SK-N-SH (cell line): ENCODE measurements at regions not wholly inside any gene's neighbourhood (a gene's known extent, or its start where the extent isn't known, plus 50 kb on each side); places are given as distances from the start of the nearest gene placed in this dataset.
"Not testable (repeated sequence)": the region's sequence is repeated elsewhere in the genome, so short reads cannot be mapped to it uniquely, and the experiment has no call there.

Source experiments
- TF ChIP-seq, protein P1 (sequence below): fragments of 200-600 bp; sonication (generic); IDR thresholded peaks from 2 replicates; pipeline ENCODE4 v1.6.1; 2017; ENCODE audit warnings: antibody characterized with exemption, mild to moderate bottlenecking, moderate library complexity
- TF ChIP-seq, protein P2 (sequence below): fragments of 150-350 bp; IDR thresholded peaks from 2 replicates; pipeline ENCODE4 v1.6.1; 2016; ENCODE audit warnings: mild to moderate bottlenecking, low read depth, low read length

DNA sequence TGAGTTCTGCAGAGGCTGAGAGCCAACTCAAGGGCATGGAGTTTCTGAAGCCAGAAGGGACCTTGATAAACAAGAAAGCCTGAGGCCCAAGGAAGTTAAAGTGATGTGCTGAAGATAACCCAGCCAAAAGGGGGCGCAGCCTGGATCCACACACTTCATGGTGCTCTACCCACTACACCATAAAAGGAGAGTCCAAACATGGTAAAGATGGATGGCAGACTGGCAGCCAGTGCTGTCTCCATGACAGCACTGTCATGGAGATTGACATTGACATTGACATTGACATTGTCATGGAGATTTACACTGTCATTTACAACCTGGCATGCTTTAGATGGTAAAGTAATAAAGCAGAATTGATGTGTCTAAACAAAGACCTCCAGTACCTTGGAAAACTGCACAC, 67.2 kb upstream of the PLGLB2 start:
- TF ChIP-seq, protein P1, sequence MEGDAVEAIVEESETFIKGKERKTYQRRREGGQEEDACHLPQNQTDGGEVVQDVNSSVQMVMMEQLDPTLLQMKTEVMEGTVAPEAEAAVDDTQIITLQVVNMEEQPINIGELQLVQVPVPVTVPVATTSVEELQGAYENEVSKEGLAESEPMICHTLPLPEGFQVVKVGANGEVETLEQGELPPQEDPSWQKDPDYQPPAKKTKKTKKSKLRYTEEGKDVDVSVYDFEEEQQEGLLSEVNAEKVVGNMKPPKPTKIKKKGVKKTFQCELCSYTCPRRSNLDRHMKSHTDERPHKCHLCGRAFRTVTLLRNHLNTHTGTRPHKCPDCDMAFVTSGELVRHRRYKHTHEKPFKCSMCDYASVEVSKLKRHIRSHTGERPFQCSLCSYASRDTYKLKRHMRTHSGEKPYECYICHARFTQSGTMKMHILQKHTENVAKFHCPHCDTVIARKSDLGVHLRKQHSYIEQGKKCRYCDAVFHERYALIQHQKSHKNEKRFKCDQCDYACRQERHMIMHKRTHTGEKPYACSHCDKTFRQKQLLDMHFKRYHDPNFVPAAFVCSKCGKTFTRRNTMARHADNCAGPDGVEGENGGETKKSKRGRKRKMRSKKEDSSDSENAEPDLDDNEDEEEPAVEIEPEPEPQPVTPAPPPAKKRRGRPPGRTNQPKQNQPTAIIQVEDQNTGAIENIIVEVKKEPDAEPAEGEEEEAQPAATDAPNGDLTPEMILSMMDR, result not testable (repeated sequence)
- TF ChIP-seq, protein P2, sequence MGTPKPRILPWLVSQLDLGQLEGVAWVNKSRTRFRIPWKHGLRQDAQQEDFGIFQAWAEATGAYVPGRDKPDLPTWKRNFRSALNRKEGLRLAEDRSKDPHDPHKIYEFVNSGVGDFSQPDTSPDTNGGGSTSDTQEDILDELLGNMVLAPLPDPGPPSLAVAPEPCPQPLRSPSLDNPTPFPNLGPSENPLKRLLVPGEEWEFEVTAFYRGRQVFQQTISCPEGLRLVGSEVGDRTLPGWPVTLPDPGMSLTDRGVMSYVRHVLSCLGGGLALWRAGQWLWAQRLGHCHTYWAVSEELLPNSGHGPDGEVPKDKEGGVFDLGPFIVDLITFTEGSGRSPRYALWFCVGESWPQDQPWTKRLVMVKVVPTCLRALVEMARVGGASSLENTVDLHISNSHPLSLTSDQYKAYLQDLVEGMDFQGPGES, result not testable (repeated sequence)
